HG03108 (cell line): ENCODE measurements at regions not wholly inside any gene's neighbourhood (a gene's known extent, or its start where the extent isn't known, plus 50 kb on each side); places are given as distances from the start of the nearest gene placed in this dataset.
"Not testable (repeated sequence)": the region's sequence is repeated elsewhere in the genome, so short reads cannot be mapped to it uniquely, and the experiment has no call there.

Source experiments
- ATAC-seq: cut with Tn5 transposase; IDR thresholded peaks from one replicate; pipeline ENCODE4 v1.9.1; 2021; ENCODE audit warnings: moderate library complexity; ENCODE audit not compliant: unreplicated experiment

DNA sequence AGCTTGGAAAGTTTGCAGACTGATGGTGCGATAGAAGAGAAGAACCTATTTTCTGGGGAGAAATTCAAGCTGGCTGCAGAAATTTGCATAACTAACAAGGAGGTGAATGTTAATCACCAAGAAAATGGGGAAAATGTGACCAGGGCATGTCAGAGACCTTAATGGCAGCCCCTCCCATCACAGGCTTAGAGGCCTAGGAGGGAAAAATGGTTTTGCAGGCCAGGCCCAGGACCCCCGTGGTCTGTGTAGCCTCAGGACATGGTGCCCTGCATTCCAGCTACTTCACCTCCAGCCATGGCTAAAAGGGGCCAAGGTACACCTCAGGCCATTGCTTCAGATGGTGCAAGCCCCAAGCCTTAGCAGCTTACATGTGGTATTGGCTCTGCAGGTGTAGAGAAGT is 207.1 kb upstream of the CXorf66 start:
- no peak for ATAC-seq

DNA sequence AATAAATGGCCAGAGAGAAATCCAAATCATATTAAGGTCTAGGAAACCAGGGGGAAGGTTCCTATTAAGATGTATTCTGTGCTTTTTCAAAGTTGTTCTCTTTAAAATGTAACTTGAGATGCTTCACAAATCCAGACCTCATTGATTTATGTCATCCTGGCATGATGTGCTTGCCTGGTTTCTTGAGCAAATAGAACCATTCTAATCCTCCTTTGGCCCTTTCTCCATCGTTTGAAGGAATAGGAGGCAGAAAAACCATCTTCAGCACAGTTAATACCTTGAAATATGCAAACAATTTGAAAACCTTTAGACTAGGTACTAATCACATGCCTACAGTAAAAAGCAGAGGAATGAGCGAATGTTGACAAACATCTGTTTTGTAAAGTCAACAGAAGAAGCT is 202.2 kb upstream of the CXorf66 start:
- ATAC-seq = no peak

DNA sequence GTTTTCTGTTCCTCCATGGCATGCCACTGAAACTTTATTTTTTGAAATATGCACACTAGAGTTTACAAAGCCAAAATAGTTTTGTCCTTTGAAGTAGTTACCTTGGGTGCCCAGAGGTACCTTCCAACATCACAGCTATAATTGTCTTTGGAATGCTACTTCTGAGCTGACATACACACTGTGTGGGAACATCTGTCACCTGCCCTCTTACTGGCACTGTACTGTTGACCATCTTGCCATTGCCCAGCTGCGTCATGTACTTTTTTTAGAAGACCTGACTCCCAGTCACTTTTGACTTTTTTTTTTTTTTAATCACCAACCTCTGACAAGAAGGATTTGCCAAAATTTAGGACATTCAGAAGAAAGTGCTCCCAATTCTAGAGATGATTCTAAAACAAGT is 200.5 kb upstream of the CXorf66 start:
- no peak for ATAC-seq

DNA sequence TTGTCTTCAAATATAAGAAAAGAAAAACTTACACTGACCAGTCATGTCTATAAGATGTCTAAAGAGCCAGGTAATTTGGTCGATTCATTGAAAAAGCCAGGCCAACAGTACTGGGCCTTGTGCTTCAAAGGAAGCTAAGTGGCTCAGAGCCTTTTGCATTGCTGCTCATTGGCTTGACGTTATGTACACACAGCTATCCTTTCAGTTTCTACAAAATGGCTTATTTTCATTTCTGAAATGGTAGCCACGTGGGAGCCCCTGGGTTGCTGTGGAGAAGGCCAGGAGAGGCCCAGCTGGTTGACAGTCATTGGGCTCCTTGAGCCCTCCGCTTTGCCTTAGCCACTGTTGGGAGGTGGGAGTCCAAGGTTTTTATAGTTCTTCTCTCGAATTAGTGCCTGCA is 199.1 kb upstream of the CXorf66 start:
- ATAC-seq = no peak

DNA sequence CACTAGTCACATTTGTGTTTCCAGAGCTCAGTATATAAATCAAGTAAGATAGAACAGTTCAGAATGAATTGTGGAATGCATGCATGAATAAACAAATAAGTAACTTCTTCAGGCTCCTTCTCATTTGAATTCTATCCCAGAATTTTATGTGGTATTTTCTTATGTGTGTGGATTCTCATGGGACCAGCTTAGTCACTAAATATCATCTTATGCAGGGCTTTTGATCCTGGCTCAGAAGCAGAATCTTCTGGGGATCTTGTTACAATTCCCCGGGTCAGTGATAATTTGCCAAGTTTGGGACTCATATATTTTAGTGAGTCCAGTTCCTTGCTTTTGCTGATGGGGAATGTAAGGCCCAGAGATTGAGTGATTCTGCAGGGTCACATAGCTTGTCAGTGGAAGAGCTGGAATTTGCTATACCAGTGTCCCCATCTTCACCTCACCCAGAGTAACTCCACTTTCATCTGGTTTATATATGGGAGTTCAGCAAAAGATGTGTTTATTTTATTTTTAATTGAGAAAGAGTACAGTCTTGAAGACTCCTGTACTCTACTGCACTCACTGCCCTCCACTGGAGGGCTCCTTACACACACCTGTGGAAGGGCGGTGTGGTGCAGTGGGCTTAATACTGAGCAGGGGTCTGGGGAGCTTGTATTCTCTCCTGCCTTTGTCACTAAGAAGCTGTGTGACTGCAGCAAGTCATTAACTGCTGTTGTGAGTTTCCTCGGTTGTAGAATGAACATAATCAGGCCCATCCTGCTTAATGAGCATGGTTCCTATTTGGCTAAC is 198.2 kb upstream of the CXorf66 start:
- no peak for ATAC-seq

DNA sequence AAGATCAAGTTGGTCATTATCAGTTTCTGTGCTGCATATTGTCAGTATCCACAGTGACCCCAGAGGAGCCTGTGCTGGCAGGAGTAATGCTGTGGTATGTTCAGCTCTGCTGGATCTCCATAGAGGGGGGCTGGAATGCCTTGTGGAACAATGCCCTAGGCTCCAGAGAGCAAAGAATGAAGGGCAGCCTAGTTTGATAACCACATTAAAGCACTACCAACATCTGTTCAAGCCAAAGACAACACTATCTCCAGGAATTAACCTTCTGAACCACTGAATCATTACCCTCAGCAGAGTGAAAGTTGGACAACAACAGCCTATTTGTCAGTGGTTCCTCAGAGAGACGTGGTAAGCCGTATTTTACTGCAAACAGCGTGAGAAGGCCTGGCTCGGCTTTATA is 192.3 kb upstream of the CXorf66 start:
- no peak for ATAC-seq

DNA sequence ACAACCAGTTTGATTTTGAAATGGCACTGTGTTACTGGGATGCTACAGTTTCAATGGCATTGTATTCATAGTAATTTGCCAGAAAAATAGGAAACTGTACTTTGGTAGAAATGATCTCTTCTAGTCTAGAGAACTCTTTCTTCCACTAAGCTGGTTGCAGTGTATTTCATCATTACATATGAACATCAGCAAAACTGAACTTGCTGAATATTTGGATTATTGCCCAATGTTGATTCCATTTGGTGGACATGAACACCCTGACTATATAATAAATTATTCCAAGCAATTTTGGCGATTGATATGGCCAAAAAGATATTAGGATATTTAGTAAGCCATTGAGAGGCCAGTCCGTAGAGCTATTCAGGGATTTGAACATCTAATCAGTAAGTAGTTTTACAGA is 191.8 kb upstream of the CXorf66 start:
- ATAC-seq = no peak

DNA sequence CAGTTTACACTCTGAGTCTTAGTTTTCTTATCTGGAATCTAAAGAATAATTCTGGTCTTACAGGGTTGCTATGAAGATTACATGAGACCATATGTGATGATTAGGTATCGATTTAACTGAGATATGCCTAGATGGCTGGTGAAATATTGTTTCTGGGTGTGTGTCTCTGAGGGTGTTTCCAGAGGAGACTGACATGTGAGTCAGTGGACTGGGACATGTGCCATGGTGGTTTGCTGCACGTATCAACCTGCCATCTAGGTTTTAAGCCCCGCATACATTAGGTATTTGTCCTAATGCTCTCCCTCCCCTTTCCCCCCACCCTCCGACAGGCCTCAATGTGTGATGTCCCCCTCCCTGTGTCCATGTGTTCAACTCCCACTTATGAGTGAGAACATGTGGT is 186.0 kb upstream of the CXorf66 start:
- no peak for ATAC-seq

DNA sequence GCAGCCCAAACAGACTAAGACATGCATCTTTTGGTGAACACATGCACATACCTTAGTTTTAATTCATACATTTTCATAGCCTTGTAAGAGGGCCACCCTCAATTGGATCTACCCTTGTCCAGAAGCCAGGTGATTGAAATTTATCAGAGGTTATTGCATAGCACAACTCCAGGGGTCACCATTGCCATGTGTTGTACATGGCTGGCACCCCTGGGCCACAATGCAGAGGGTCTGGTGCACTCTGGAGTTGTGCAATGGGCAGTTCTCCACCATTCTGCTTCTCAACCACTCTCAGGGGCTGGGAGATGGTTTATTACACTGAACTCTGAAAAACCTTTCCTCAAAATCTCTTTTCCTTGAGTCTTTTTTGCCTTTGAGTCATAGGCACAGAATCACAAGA is 184.4 kb upstream of the CXorf66 start:
- no peak for ATAC-seq

DNA sequence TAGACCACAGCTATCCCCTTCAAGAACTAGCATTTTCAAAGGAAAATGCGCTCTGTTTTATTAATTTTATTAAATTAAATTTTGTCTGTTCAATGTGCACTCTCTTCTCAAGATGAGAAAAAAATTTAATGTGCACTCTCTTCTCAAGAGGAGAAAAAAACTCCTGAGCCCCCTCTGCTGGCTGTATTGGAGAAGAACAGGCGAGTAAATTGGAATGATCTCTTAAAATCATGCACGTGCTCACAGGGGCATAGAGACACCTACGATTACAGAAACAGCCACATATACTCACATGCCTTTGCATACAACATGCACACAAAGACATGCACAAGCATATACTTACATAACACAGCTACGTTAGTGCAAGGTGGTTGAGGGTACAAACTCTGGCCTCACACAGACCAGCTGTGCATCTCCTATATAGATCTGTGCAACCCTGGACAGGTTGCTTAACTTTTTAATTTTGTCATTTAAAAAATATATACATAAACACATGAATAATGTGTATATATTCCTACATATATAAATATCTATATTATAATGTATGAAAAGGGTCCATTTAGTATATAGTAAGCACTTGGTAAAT is 176.2 kb upstream of the CXorf66 start:
- ATAC-seq = no peak

DNA sequence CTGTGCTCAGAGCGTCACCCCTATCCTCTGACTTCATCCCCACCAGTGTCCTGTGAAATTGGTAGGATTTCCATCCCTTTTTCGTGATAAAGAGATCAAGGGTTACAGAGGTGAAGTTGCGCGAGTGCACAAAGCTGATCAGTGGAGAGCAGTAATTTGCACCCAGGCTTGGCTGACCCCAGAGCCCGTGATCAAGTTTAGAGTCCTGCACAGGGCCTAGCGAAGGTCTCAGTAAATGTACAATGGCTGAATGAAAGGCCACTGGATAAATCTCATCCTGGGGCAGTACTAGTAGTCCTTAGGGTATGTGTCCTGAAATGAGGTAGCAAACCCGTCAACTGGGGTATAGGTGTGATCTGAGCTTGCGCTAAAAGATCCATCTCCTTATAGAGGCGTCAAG is 173.2 kb upstream of the CXorf66 start:
- not testable (repeated sequence) for ATAC-seq

DNA sequence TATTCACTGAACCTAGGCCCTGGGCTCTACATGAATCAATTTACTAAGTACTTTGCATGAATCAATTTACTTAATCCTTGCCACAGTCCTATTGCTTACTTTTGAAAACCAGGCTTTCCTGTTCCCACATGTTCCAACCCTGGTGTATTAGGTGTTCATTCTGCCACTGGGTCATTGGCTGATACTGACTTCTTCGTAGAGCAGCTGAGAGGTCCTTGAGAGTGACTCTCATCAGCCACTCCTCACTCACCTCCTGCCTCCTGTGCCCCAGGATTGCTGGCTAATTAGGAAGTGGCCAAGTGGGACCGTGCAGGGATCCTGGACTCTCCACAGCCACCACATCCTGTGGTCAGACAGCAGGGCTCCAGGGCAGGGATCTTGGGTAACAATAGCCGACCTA is 172.7 kb upstream of the CXorf66 start:
- not testable (repeated sequence) for ATAC-seq

DNA sequence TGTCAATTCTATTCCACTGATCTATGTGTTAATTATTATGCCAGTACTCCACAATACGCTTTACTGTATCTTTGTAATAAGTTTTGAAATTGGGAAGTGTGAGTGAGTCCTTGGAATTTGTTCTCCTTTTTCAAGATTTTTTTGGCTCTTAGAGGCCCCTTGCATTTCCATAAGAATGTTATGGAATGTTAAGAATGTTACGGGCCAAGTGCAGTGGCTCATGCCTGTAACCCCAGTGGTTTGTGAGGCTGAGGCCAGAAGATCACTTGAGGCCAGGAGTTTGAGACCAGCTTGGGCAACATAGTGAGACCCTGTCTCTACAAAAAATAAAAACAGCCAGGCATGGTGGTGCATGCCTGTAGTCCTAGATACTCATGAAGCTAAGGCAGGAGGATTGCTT is 167.6 kb upstream of the CXorf66 start:
- no peak for ATAC-seq

DNA sequence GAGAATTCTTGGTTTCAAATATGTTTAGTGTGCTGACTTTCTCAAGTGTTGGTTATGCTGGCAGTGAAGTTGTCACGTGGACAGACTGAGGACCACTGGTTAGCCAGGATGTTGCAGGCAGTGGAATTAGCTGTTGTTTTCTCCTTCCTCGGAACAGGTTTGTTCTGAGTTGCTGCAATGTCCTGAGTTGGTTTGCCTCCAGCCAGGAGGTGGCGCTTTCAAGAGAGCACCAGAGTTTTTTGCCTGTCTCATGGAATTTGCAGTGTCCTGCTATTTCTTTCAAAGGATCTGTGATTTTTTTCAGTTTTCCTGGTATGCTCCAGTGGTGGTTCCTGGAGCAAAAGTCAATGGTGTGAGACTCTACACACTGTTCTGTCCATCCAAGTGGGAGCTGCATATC is 158.1 kb upstream of the CXorf66 start:
- ATAC-seq = no peak

DNA sequence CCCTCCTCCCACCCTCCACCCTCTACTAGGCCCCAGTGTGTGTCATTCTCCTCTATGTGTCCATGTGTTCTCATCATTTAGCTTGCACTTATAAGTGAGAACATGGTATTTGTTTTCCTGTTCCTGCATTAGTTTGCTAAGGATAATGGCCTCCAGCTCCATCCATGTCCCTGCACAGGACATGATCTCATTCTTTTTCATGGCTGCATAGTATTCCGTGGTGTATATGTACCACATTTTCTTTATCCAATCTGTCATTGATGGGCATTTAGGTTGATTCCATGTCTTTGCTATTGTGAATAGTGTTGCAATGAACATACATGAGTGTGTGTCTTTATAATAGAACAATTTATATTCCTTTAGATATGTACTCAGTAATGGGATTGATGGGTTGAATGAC is 148.7 kb upstream of the CXorf66 start:
- not testable (repeated sequence) for ATAC-seq

DNA sequence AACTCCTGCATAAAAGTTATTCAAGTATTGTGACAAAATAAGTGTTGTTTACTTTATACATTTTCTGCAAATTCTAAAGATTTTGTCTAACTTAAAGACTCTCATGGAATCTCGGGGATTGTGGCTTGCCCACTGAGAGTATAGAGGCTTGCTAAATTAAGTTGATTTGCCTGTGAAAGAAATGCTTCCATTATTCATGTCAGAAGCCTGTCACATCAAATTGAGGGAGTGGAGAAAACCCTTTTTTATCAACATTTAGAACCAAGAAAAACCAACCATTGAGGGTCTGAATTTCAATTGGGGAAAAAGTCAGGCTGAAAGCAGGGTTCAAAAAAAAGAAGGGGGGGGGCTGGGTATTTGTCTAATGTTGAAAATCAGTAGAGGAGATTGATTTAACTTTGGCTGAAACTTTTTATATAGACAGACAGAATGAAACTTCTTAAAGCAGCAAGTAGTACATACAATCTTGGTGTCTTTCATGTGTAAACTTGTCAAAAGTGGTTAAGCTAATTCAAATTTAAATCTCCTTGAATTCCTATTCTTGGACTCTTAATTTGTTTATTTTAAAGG is 144.8 kb upstream of the CXorf66 start:
- ATAC-seq = no peak

DNA sequence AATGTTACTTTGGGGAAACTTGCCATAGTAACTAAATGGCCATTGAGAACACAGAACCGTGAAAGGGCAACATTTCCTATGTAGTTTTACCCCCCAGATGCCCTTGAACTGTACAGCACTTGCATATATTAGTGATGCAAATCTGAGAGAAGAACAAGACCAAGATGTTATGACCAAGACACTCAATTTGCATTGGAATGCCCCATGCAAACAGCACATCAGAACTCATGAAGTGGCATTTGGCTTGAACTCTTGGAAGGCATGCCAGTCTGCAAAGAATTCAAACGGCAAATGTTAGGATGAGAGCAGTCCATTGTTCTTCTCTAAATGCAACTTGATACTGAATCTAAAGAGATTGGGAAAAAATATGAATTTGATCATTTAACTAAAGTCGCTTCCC is 139.4 kb upstream of the CXorf66 start:
- no peak for ATAC-seq

DNA sequence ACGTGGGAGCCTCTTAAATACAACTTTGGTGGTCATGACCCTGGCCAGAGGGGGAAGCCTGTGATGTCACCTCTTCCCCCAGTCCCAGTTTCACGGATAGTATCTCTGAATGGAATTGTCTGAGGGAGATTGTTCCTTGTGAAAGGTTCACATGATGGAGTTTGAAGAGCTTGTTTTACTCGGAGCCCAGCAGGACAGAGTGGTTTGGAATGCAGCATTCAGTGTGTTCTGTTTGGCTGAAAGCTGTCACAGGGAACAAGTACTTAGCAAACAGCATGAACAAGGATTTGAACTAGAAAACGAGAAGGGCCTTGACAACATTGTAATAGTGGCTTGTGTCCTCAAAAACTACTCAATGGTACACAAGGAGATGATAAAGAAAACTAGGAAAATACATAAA is 133.9 kb upstream of the CXorf66 start:
- no peak for ATAC-seq

DNA sequence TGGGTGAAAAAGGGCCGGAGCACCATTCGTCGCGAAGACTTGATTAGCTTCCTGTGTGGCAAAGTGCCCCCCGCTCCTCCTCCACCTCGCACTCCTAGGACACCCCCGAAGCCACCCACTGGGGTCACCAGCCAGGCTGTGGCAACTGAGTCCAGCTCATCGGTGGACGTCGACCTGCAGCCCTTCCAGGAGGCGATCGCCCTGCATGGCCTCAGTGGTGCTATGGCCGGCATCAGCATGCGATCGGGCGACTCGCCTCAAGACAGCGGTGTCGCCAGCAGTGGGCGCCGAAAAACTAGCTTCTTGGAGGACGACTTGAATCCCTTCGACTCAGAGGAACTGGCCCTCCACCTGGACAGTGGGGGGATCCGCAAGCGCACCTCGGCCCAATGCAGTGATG is 126.8 kb upstream of the CXorf66 start:
- no peak for ATAC-seq

DNA sequence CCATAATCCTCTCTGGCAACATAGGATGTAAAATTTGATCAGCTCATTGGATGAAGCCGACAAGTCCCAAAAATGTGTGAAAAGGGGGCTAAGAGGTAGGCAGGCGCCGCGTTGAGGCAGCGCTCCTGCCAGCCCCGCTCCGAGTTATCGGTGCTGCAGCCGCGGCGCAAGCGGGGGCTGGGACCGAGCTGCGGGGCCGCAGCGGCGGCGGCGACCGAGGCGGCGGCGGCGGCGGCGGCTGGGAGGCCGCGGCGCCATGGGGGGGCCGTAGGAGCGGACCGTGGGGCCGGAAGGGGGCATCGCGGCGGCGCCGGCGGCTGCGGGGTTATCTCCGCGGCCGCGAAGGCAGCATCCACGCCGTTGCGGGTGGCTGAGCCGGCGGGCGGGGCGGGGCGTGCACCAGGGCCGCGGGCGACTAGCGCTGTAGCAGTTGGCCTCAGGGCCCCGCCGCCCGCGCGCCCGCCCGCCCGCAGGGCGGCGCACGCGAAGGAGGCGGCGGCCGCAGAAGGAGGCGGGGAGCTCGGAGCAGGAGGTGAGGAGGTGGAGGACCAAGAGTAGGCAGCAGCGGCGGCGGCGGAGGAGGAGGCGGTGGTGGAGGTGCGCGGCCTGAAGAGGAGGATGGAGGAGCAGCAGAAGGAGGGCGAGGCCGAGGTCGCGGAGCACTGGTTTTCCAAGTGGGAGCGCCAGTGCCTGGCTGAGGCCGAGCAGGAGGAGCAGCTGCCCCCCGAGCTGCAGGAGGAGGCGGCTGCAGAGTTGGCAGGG is 126.0 kb upstream of the CXorf66 start:
- no peak for ATAC-seq

DNA sequence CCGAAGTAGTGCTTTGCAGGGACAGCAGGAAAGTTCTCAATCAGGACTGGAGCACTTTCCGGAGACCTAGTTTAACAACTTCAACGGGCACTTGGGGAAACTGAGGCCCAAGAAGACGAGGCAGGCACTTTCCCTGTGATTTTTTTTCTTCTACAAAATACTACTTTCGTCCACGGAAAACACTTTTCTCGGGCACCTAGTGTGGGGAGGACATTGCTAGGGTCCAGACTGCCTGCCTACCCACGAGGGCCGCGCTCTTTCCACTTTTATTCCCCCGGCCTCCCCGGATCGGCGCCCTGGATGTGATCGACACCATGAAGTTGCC is 125.4 kb upstream of the CXorf66 start:
- no peak for ATAC-seq

DNA sequence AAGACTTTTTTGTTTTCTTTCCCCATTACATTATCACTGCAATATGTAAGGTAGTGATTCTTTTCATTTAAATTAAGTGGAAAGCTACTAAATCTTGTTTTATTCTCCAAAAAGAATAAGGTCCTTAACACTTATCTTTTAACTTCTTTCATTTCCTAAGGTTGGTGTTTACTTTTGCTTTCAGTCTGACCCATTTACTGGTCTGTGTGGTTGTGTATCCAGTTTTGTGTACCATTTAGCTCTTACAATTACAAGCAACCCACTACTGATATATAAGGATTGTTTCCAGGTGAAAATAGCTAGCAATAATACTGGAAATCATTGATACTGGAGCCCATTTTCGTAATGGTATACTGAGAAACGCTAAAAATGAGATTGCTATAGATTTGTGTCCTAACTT is 123.1 kb upstream of the CXorf66 start:
- ATAC-seq = no peak
